ENCODE measurements at regions not wholly inside any gene's neighbourhood (a gene's known extent, or its start where the extent isn't known, plus 50 kb on each side); places are given as distances from the start of the nearest gene placed in this dataset.
"Not testable (repeated sequence)": the region's sequence is repeated elsewhere in the genome, so short reads cannot be mapped to it uniquely, and the experiment has no call there.

GRCh38 chr2:228367356-228367755, 185.9 kb upstream of the SPHKAP start:
- DNase-seq = no peak
- Mint-ChIP-seq H3K9me3 (peaks cover 0 to 19% (median 7%) of the 10 kb centered on the region in 5 donors), H3K27me3 (no peaks in the 10 kb centered on the region), H3K4me1 (no peaks in the 10 kb centered on the region), H3K4me3 (no peak overlapping the region), H3K27ac (no peak overlapping the region), H3K36me3 (no peaks in the 10 kb centered on the region)
- Histone ChIP-seq H3K4me1 (ENCODE audit: insufficient read depth, low read length) (no peaks in the 10 kb centered on the region), H3K27ac (ENCODE audit: low read depth, low read length) (no peak overlapping the region), H3K27me3 (ENCODE audit: insufficient read depth, low read length, poor library complexity, severe bottlenecking) (no peaks in the 10 kb centered on the region), H3K9me3 (ENCODE audit: low read length) (no peaks in the 10 kb centered on the region), H3K4me3 (ENCODE audit: low read length) (no peak overlapping the region), H3K36me3 (ENCODE audit: insufficient read depth, low read length) (no peaks in the 10 kb centered on the region)
- ChIA-PET POLR2A (no interaction called here), CTCF (no interaction called here)

GRCh38 chr2:228359473-228359872, 178.0 kb upstream of the SPHKAP start:
- ChIA-PET POLR2A (no interaction called here), CTCF (no interaction called here)
- Histone ChIP-seq H3K27ac (ENCODE audit: low read depth, low read length) (no peak overlapping the region), H3K36me3 (ENCODE audit: insufficient read depth, low read length) (no peaks in the 10 kb centered on the region), H3K27me3 (ENCODE audit: insufficient read depth, low read length, poor library complexity, severe bottlenecking) (no peaks in the 10 kb centered on the region), H3K9me3 (ENCODE audit: low read length) (no peaks in the 10 kb centered on the region), H3K4me1 (ENCODE audit: insufficient read depth, low read length) (no peaks in the 10 kb centered on the region), H3K4me3 (ENCODE audit: low read length) (no peak overlapping the region)
- Mint-ChIP-seq H3K27me3 (no peaks in the 10 kb centered on the region), H3K4me3 (no peak overlapping the region), H3K27ac (no peak overlapping the region), H3K4me1 (no peaks in the 10 kb centered on the region), H3K36me3 (no peaks in the 10 kb centered on the region), H3K9me3 (peaks cover 2 to 10% (median 4%) of the 10 kb centered on the region in 5 donors)
- DNase-seq = no peak

GRCh38 chr2:228355897-228356296, 174.4 kb upstream of the SPHKAP start:
- no peak for DNase-seq
- Mint-ChIP-seq H3K4me1 (no peaks in the 10 kb centered on the region), H3K4me3 (no peak overlapping the region), H3K27me3 (no peaks in the 10 kb centered on the region), H3K36me3 (no peaks in the 10 kb centered on the region), H3K9me3 (peaks cover 2 to 12% (median 5%) of the 10 kb centered on the region in 5 donors), H3K27ac (no peak overlapping the region)
- no peaks in the 10 kb centered on the region for H3K9me3 ChIP-seq (ENCODE audit: low read length)
- H3K4me1 ChIP-seq (ENCODE audit: insufficient read depth, low read length) = no peaks in the 10 kb centered on the region
- ChIA-PET POLR2A (no interaction called here), CTCF (no interaction called here)
- H3K36me3 ChIP-seq (ENCODE audit: insufficient read depth, low read length) = no peaks in the 10 kb centered on the region
- no peaks in the 10 kb centered on the region for H3K27me3 ChIP-seq (ENCODE audit: insufficient read depth, low read length, poor library complexity, severe bottlenecking)
- H3K27ac ChIP-seq (ENCODE audit: low read depth, low read length) = no peak overlapping the region
- H3K4me3 ChIP-seq (ENCODE audit: low read length) = no peak overlapping the region

- H3K4me3 ChIP-seq (ENCODE audit: low read length); DNase-seq; H3K4me3 Mint-ChIP-seq; H3K36me3 ChIP-seq (ENCODE audit: insufficient read depth, low read length); POLR2A ChIA-PET; H3K27me3 Mint-ChIP-seq; H3K36me3 Mint-ChIP-seq; H3K4me1 ChIP-seq (ENCODE audit: insufficient read depth, low read length); CTCF ChIA-PET; H3K4me1 Mint-ChIP-seq; H3K27ac Mint-ChIP-seq; H3K27ac ChIP-seq (ENCODE audit: low read depth, low read length); H3K27me3 ChIP-seq (ENCODE audit: insufficient read depth, low read length, poor library complexity, severe bottlenecking); H3K9me3 ChIP-seq (ENCODE audit: low read length): not testable (repeated sequence)
- H3K9me3 Mint-ChIP-seq = peaks cover 2 to 15% (median 10%) of the 10 kb centered on the region in 5 donors
These were observed 171.5 kb upstream of the SPHKAP start for GRCh38 chr2:228352980-228353379.

GRCh38 chr2:228352048-228352447, 170.6 kb upstream of the SPHKAP start:
- Histone ChIP-seq H3K9me3 (ENCODE audit: low read length) (no peaks in the 10 kb centered on the region), H3K36me3 (ENCODE audit: insufficient read depth, low read length) (no peaks in the 10 kb centered on the region), H3K4me3 (ENCODE audit: low read length) (no peak overlapping the region), H3K27ac (ENCODE audit: low read depth, low read length) (no peak overlapping the region), H3K4me1 (ENCODE audit: insufficient read depth, low read length) (no peaks in the 10 kb centered on the region), H3K27me3 (ENCODE audit: insufficient read depth, low read length, poor library complexity, severe bottlenecking) (no peaks in the 10 kb centered on the region)
- no peak for DNase-seq
- peaks cover 2 to 15% (median 11%) of the 10 kb centered on the region in 5 donors for H3K9me3 Mint-ChIP-seq
- no peaks in the 10 kb centered on the region for H3K4me1 Mint-ChIP-seq
- no peak overlapping the region for H3K27ac Mint-ChIP-seq
- POLR2A ChIA-PET = no interaction called here
- no peak overlapping the region for H3K4me3 Mint-ChIP-seq
- no peaks in the 10 kb centered on the region for H3K27me3 Mint-ChIP-seq
- no peaks in the 10 kb centered on the region for H3K36me3 Mint-ChIP-seq
- CTCF ChIA-PET = no interaction called here

GRCh38 chr2:228348516-228349064, 167.1 kb upstream of the SPHKAP start:
- no peaks in the 10 kb centered on the region for H3K36me3 ChIP-seq (ENCODE audit: insufficient read depth, low read length)
- Mint-ChIP-seq H3K4me3 (no peak overlapping the region), H3K4me1 (no peaks in the 10 kb centered on the region), H3K36me3 (no peaks in the 10 kb centered on the region), H3K27me3 (no peaks in the 10 kb centered on the region), H3K27ac (no peak overlapping the region), H3K9me3 (peaks cover 2 to 21% (median 6%) of the 10 kb centered on the region in 5 donors)
- H3K4me3 ChIP-seq (ENCODE audit: low read length) = no peak overlapping the region
- H3K27ac ChIP-seq (ENCODE audit: low read depth, low read length) = no peak overlapping the region
- ChIA-PET POLR2A (no interaction called here), CTCF (no interaction called here)
- no peaks in the 10 kb centered on the region for H3K9me3 ChIP-seq (ENCODE audit: low read length)
- DNase-seq = no peak
- H3K4me1 ChIP-seq (ENCODE audit: insufficient read depth, low read length) = no peaks in the 10 kb centered on the region
- H3K27me3 ChIP-seq (ENCODE audit: insufficient read depth, low read length, poor library complexity, severe bottlenecking) = no peaks in the 10 kb centered on the region

GRCh38 chr2:228344531-228344930, 163.0 kb upstream of the SPHKAP start:
- CTCF ChIA-PET = no interaction called here
- Mint-ChIP-seq H3K27ac (no peak overlapping the region), H3K9me3 (peaks cover 2 to 44% (median 11%) of the 10 kb centered on the region in 5 donors), H3K27me3 (no peaks in the 10 kb centered on the region), H3K4me1 (no peaks in the 10 kb centered on the region), H3K4me3 (no peak overlapping the region), H3K36me3 (no peaks in the 10 kb centered on the region)
- no peak for DNase-seq
- Histone ChIP-seq H3K4me3 (ENCODE audit: low read length) (no peak overlapping the region), H3K27ac (ENCODE audit: low read depth, low read length) (no peak overlapping the region), H3K27me3 (ENCODE audit: insufficient read depth, low read length, poor library complexity, severe bottlenecking) (no peaks in the 10 kb centered on the region), H3K4me1 (ENCODE audit: insufficient read depth, low read length) (no peaks in the 10 kb centered on the region), H3K36me3 (ENCODE audit: insufficient read depth, low read length) (no peaks in the 10 kb centered on the region), H3K9me3 (ENCODE audit: low read length) (no peaks in the 10 kb centered on the region)
- POLR2A ChIA-PET = no interaction called here

GRCh38 chr2:228339525-228339924, 158.0 kb upstream of the SPHKAP start:
- Histone ChIP-seq H3K4me3 (ENCODE audit: low read length) (no peak overlapping the region), H3K27ac (ENCODE audit: low read depth, low read length) (no peak overlapping the region), H3K4me1 (ENCODE audit: insufficient read depth, low read length) (no peaks in the 10 kb centered on the region), H3K9me3 (ENCODE audit: low read length) (no peaks in the 10 kb centered on the region), H3K36me3 (ENCODE audit: insufficient read depth, low read length) (no peaks in the 10 kb centered on the region), H3K27me3 (ENCODE audit: insufficient read depth, low read length, poor library complexity, severe bottlenecking) (no peaks in the 10 kb centered on the region)
- no peaks in the 10 kb centered on the region for H3K27me3 Mint-ChIP-seq
- no peaks in the 10 kb centered on the region for H3K4me1 Mint-ChIP-seq
- H3K4me3 Mint-ChIP-seq = no peak overlapping the region
- H3K9me3 Mint-ChIP-seq = peaks cover 0 to 32% (median 7%) of the 10 kb centered on the region in 5 donors
- POLR2A ChIA-PET = no interaction called here
- DNase-seq = no peak
- no peaks in the 10 kb centered on the region for H3K36me3 Mint-ChIP-seq
- CTCF ChIA-PET = no interaction called here
- no peak overlapping the region for H3K27ac Mint-ChIP-seq

GRCh38 chr2:228334180-228334579, 152.7 kb upstream of the SPHKAP start:
- Mint-ChIP-seq H3K27ac (no peak overlapping the region), H3K4me1 (no peaks in the 10 kb centered on the region), H3K9me3 (peaks cover 5 to 11% (median 6%) of the 10 kb centered on the region in 5 donors), H3K27me3 (no peaks in the 10 kb centered on the region), H3K4me3 (no peak overlapping the region), H3K36me3 (no peaks in the 10 kb centered on the region)
- no peak overlapping the region for H3K4me3 ChIP-seq (ENCODE audit: low read length)
- ChIA-PET CTCF (no interaction called here), POLR2A (no interaction called here)
- H3K27me3 ChIP-seq (ENCODE audit: insufficient read depth, low read length, poor library complexity, severe bottlenecking) = no peaks in the 10 kb centered on the region
- no peak overlapping the region for H3K27ac ChIP-seq (ENCODE audit: low read depth, low read length)
- H3K36me3 ChIP-seq (ENCODE audit: insufficient read depth, low read length) = no peaks in the 10 kb centered on the region
- no peaks in the 10 kb centered on the region for H3K9me3 ChIP-seq (ENCODE audit: low read length)
- no peak for DNase-seq
- no peaks in the 10 kb centered on the region for H3K4me1 ChIP-seq (ENCODE audit: insufficient read depth, low read length)

All from CD8-positive, alpha-beta memory T cell (primary cell).